ENCODE measurements at regions not wholly inside any gene's neighbourhood (a gene's known extent, or its start where the extent isn't known, plus 50 kb on each side); places are given as distances from the start of the nearest gene placed in this dataset.

- no peak for DNase-seq (ENCODE audit: low read depth in 2 of 2)
These were observed 128.1 kb upstream of the CCL2 start for GRCh38 chr17:34126965-34127364.

DNA sequence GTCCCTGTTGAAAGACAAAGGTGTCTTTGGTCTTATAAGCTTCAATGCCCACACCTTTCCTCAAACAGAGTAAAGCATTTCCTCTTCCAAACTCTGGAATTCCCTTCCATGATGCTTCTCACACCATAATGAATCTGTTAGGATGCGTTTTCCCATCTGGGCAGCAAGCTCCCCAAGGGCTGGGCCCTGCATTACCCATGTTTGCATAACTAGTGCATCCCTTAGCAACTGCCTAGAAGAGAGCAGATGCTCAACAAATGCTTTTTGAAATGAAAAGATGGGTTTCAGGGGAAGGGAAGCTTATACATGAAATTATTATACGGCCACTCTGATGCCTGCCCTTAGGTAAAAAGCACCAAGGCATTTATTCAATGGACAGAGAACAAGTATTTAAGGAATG lies 124.5 kb upstream of the CCL2 start:
- DNase-seq (ENCODE audit: low read depth in 2 of 2): no peak

DNA sequence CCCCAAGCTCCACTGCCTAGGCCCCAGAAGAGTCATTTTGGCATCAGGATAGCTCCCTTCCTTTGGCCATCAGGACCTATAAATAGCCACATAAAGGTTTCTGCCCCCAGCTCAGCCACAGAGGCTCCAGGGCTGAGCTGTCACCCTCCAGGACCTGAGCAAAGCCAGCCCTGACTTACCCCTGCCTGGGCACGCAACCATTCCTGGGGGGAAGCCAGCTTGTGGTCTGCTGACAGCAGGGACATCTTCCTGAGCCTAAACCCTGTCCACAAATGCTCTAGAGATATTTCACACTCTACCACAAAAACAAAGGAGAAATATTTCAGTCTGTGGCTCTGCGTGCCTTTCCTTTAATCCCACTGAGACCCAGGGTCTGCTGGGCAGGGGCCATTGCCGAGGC lies 123.7 kb upstream of the CCL2 start:
- no peak for DNase-seq (ENCODE audit: low read depth in 2 of 2)

GRCh38 chr17:34133350-34133749 lies 121.7 kb upstream of the CCL2 start:
- no peak for DNase-seq (ENCODE audit: low read depth in 2 of 2)

DNA sequence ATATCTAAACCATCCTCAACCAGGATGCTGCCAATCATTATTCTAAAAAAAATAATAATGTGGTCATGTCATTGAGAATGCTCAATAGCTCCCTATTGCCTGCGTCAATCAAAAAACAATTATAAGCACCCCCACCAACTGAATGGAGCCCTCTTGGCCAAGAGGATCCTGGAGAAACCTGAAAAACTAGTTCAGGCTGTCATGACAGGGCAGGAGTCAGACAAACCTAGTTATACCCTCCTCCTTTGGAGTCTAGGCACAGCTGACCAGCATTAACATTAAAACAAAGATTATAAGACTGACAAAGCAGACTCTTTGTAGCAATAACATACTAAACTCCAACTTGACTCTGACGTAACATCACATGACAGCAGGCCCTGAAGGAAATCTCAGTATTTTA lies 119.2 kb upstream of the CCL2 start:
- DNase-seq (ENCODE audit: low read depth in 2 of 2): no peak

- no peak for DNase-seq (ENCODE audit: low read depth in 2 of 2)
These were observed 115.1 kb upstream of the CCL2 start for GRCh38 chr17:34140006-34140405.

GRCh38 chr17:34141590-34141989 lies 113.5 kb upstream of the CCL2 start:
- DNase-seq (ENCODE audit: low read depth in 2 of 2): no peak

- no peak for DNase-seq (ENCODE audit: low read depth in 2 of 2)
These were observed 111.7 kb upstream of the CCL2 start for GRCh38 chr17:34143430-34143829.

- DNase-seq (ENCODE audit: low read depth in 2 of 2): peak; percentile 19 to 24
These were observed 108.5 kb upstream of the CCL2 start for GRCh38 chr17:34146440-34147043.

DNA sequence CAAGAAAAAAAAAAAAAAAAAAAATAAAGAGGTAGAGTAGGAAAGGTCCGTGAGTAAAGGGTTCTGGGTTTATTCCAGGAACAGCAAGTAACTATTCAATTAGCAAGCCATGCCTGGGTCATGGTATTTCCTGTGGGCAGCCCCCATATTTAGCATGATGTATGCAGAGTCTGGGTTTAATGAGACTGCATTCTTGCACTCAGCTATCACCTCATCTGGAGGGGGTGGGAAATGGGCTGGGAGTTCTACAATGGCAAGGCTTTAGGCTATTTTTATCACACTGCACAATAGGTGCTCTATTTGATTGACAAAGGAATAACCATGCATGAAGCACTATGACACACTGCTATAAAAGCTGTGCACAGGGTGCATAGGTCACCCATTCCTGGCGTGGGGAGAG lies 104.0 kb upstream of the CCL2 start:
- DNase-seq (ENCODE audit: low read depth in 2 of 2): no peak

GRCh38 chr17:34153991-34154390 lies 101.1 kb upstream of the CCL2 start:
- no peak for DNase-seq (ENCODE audit: low read depth in 2 of 2)

- no peak for DNase-seq (ENCODE audit: low read depth in 2 of 2)
These were observed 99.9 kb upstream of the CCL2 start for GRCh38 chr17:34154961-34155730.

GRCh38 chr17:34155947-34156346 lies 99.1 kb upstream of the CCL2 start:
- no peak for DNase-seq (ENCODE audit: low read depth in 2 of 2)

DNA sequence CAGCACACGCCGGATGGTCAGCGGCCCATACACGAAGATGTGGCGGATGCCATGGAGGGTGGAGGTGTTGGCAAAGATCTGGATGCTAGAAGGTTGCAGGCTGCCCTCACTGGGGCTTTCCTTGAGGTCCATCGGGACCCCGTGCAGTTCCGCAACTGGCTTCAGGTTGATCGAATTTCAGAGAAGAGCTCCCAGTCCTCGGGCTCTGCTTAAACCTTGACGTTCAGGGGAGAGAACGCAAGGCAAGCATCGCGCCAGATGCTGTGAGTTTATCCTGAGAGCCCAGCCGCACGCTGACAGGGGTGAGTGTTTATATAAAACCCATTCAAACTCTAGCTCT lies 98.7 kb upstream of the CCL2 start:
- DNase-seq (ENCODE audit: low read depth in 2 of 2): no peak

GRCh38 chr17:34156741-34157589 lies 98.1 kb upstream of the CCL2 start:
- no peak for DNase-seq (ENCODE audit: low read depth in 2 of 2)

GRCh38 chr17:34161690-34162089 lies 93.4 kb upstream of the CCL2 start:
- no peak for DNase-seq (ENCODE audit: low read depth in 2 of 2)

GRCh38 chr17:34163123-34163522 lies 92.0 kb upstream of the CCL2 start:
- DNase-seq (ENCODE audit: low read depth in 2 of 2): no peak

- DNase-seq (ENCODE audit: low read depth in 2 of 2): no peak
These were observed 91.4 kb upstream of the CCL2 start for GRCh38 chr17:34163646-34164045.

DNA sequence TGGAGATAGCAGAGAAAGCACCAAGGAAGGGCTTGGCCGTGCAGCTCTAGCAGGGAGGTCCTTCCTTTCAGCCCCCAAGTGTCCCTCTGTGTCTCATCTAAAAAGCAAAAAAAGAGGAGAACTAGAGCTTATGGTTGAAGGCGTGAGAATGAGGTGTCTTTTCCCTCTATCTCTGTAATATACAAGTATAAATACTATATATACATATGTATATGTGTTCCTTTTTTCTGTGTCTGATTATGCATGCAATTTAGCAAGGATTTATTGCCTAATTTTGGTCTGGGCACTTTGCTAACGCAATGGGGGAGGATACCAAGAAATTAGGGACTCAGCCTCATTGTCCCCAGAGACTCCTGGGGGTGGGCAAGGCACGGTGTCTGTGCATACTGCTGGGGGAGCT lies 90.2 kb upstream of the CCL2 start:
- no peak for DNase-seq (ENCODE audit: low read depth in 2 of 2)

- no peak for DNase-seq (ENCODE audit: low read depth in 2 of 2)
These were observed 88.7 kb upstream of the CCL2 start for GRCh38 chr17:34166352-34166751.

DNA sequence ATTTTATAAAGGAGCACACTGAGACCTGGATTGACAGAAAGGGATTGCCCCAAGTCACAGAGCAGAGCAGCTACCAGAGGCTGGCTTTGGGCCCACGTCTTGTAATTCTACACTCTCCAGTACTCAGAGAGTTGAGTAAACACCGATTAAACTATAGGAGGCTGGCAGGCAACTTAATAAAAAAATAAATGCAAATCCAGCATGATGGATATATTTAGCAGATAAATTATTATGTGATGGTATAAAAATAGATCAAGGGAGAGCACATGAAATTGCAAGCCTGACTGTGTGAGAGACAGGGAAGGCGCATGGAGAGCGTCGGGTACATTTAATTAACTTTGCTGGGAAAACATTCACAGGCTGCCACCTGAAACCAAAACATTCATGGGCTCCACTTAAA lies 87.7 kb upstream of the CCL2 start:
- DNase-seq (ENCODE audit: low read depth in 2 of 2): no peak

DNA sequence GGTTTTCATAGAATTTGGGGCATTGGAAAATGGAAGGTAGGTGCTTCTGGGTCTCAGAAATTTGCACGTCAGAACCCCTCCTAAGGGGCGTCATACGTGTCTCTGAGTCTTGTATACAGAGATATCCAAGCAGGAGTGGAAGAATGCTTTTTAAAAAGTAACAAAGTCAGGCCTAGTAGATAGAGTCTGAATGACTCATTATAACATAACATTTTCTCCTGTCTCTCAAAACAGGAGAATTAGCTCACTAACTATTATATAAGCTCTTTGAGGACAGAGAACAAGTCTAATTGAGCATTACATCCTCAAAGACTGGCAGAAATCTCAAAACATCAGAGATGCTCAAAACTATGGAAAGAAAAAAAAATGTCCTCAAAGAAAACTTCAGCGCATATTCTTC lies 86.1 kb upstream of the CCL2 start:
- DNase-seq (ENCODE audit: low read depth in 2 of 2): no peak

GRCh38 chr17:34169496-34169895 lies 85.6 kb upstream of the CCL2 start:
- no peak for DNase-seq (ENCODE audit: low read depth in 2 of 2)

Measured in stimulated activated CD8-positive, alpha-beta memory T cell treated with anti-CD3 and anti-CD28 coated beads, Interleukin-15, amount 100 ng/mL, for 48 hours (primary cell).